Smooth muscle cell (in vitro differentiated cells): ENCODE measurements at regions not wholly inside any gene's neighbourhood (a gene's known extent, or its start where the extent isn't known, plus 50 kb on each side); places are given as distances from the start of the nearest gene placed in this dataset.

Source experiments
- DNase-seq: peaks from one replicate; lab custom pipeline; 2025; ENCODE audit not compliant: unreplicated experiment; lab: John Stamatoyannopoulos, UW
- H2AFZ ChIP-seq: fragments of 200-600 bp; sonication (generic); 2 replicates; pipeline ENCODE4 v1.6.0; 2016; ENCODE audit warnings: antibody characterized with exemption, low read depth, mild to moderate bottlenecking
- H3F3A ChIP-seq: fragments of 200-600 bp; sonication (generic); 2 replicates; pipeline ENCODE4 v1.6.0; 2017; ENCODE audit warnings: antibody characterized with exemption, low read depth
- H3K27ac ChIP-seq: fragments of 200-600 bp; sonication (generic); 2 replicates; pipeline ENCODE4 v1.5.1; 2016; ENCODE audit warnings: low read depth, mild to moderate bottlenecking
- H3K27me3 ChIP-seq: fragments of 200-600 bp; sonication (generic); 2 replicates; pipeline ENCODE4 v1.6.1; 2016; ENCODE audit warnings: low read depth, mild to moderate bottlenecking
- H3K36me3 ChIP-seq: fragments of 200-600 bp; sonication (generic); 2 replicates; pipeline ENCODE4 v1.5.1; 2016; ENCODE audit warnings: low read depth
- H3K4me1 ChIP-seq: fragments of 200-600 bp; sonication (generic); 2 replicates; pipeline ENCODE4 v1.5.1; 2016; ENCODE audit warnings: low read depth
- H3K4me2 ChIP-seq: fragments of 200-600 bp; sonication (generic); 2 replicates; pipeline ENCODE4 v1.6.0; 2016; ENCODE audit warnings: mild to moderate bottlenecking
- H3K4me3 ChIP-seq: fragments of 200-600 bp; sonication (generic); 2 replicates; pipeline ENCODE4 v1.5.1; 2016; ENCODE audit warnings: mild to moderate bottlenecking
- H3K79me2 ChIP-seq: fragments of 200-600 bp; sonication (generic); 2 replicates; pipeline ENCODE4 v1.6.0; 2016; ENCODE audit warnings: low read depth, mild to moderate bottlenecking
- H3K9ac ChIP-seq: fragments of 200-600 bp; sonication (generic); 2 replicates; pipeline ENCODE4 v1.6.0; 2016; ENCODE audit warnings: low read depth
- H3K9me3 ChIP-seq: fragments of 200-600 bp; sonication (generic); replicated peaks from 2 replicates; pipeline ENCODE4 v1.5.1; 2016; ENCODE audit warnings: low read depth
- H4K20me1 ChIP-seq: fragments of 200-600 bp; sonication (generic); 2 replicates; pipeline ENCODE4 v1.6.0; 2016; ENCODE audit warnings: low read depth
- CTCF ChIP-seq: fragments of 200-600 bp; sonication (generic); IDR thresholded peaks from 2 replicates; pipeline ENCODE4 v1.5.1; 2017; ENCODE audit warnings: borderline replicate concordance, mild to moderate bottlenecking, antibody characterized with exemption; ENCODE audit not compliant: insufficient read depth, poor library complexity, severe bottlenecking
- WGBS: methylation state at CpG from one replicate; pipeline ENCODE4 v1.1.7; 2016; ENCODE audit warnings: low lambda C conversion rate; 5-methylcytosine and 5-hydroxymethylcytosine counted together

GRCh38 chr4:43778187-43778915 is 670.3 kb downstream of the KCTD8 start:
- H3K27ac ChIP-seq, result no peak overlapping the region
- no peak overlapping the region for H3K9ac ChIP-seq
- no peaks in the 10 kb centered on the region for H3K27me3 ChIP-seq
- no peak for DNase-seq
- TF ChIP-seq CTCF, result no peak
- no peak overlapping the region for H3K4me2 ChIP-seq
- H4K20me1 ChIP-seq, result no peaks in the 10 kb centered on the region
- H3K79me2 ChIP-seq, result no peaks in the 10 kb centered on the region
- no peaks in the 10 kb centered on the region for H3K36me3 ChIP-seq
- no peaks in the 10 kb centered on the region for H3K4me1 ChIP-seq
- no peak overlapping the region for H2AFZ ChIP-seq
- no peaks in the 10 kb centered on the region for H3K9me3 ChIP-seq
- no peaks in the 10 kb centered on the region for H3F3A ChIP-seq
- H3K4me3 ChIP-seq, result no peak overlapping the region
- WGBS, result 53% methylated on average over 3 of the region's 3 CpGs

DNA sequence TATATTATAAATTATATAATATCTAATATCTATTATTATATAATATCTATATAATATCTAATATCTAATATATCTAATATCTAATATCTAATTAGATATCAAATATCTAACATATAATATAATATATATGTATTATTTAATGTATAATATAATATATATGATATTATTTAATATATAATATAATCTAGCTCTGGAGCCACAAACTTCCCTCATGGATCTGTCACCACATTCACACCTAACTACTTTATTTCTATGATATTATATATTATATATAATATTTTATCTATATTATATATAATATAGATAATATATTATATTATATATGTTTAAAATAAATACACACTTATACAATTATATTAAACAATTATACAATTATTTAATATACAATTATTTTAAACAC is 667.5 kb downstream of the KCTD8 start:
- no peak for TF ChIP-seq CTCF
- H3K4me1 ChIP-seq, result no peaks in the 10 kb centered on the region
- no peaks in the 10 kb centered on the region for H3K36me3 ChIP-seq
- no peak overlapping the region for H3K27ac ChIP-seq
- no peak overlapping the region for H3K9ac ChIP-seq
- H3K79me2 ChIP-seq, result no peaks in the 10 kb centered on the region
- H3F3A ChIP-seq, result no peaks in the 10 kb centered on the region
- DNase-seq, result no peak
- no peaks in the 10 kb centered on the region for H3K27me3 ChIP-seq
- no peak overlapping the region for H3K4me3 ChIP-seq
- H2AFZ ChIP-seq, result no peak overlapping the region
- no peaks in the 10 kb centered on the region for H3K9me3 ChIP-seq
- H3K4me2 ChIP-seq, result no peak overlapping the region
- H4K20me1 ChIP-seq, result no peaks in the 10 kb centered on the region

- Histone ChIP-seq H3K27ac (no peak overlapping the region), H2AFZ (no peak overlapping the region), H3K79me2 (no peaks in the 10 kb centered on the region), H3F3A (no peaks in the 10 kb centered on the region), H3K4me2 (no peak overlapping the region), H3K36me3 (no peaks in the 10 kb centered on the region), H3K9ac (no peak overlapping the region), H3K4me3 (no peak overlapping the region), H3K9me3 (no peaks in the 10 kb centered on the region), H3K4me1 (no peaks in the 10 kb centered on the region), H4K20me1 (no peaks in the 10 kb centered on the region), H3K27me3 (no peaks in the 10 kb centered on the region)
- DNase-seq, result no peak
- TF ChIP-seq CTCF, result no peak
- 94% methylated on average over 3 of the region's 3 CpGs for WGBS
Measured at GRCh38 chr4:43782391-43782790, 666.2 kb downstream of the KCTD8 start.

DNA sequence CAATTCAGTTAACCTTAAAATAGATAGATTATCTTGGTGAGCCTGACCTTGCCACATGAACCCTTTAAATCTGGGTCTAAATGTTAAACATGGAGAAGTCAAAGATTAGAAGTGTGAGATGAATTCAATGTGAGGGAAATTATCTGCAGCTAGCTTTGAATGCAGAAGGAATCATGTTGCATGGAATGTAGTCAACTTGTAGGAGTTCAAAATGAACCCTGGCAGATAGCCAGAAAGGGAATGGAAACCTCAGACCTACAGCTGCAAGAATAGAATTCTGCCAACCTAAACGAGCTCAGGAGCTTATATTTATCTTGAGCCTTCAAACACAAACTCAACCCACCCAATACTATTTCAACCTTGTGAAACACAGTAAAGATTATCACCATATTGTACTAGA is 632.5 kb downstream of the KCTD8 start:
- WGBS, result 56% methylated on average over 1 of the region's 1 CpG
- no peaks in the 10 kb centered on the region for H3K79me2 ChIP-seq
- no peak overlapping the region for H3K4me3 ChIP-seq
- DNase-seq, result no peak
- no peak overlapping the region for H3K9ac ChIP-seq
- H3K9me3 ChIP-seq, result no peaks in the 10 kb centered on the region
- TF ChIP-seq CTCF, result no peak
- H3K4me1 ChIP-seq, result no peaks in the 10 kb centered on the region
- no peak overlapping the region for H2AFZ ChIP-seq
- no peaks in the 10 kb centered on the region for H3K27me3 ChIP-seq
- H3K27ac ChIP-seq, result no peak overlapping the region
- H3K4me2 ChIP-seq, result no peak overlapping the region
- H4K20me1 ChIP-seq, result no peaks in the 10 kb centered on the region
- no peaks in the 10 kb centered on the region for H3F3A ChIP-seq
- H3K36me3 ChIP-seq, result no peaks in the 10 kb centered on the region
